WTC11 (cell line): ENCODE measurements at regions not wholly inside any gene's neighbourhood (a gene's known extent, or its start where the extent isn't known, plus 50 kb on each side); places are given as distances from the start of the nearest gene placed in this dataset.

ENCODE experiments used
- ATAC-seq: fragments of 200-7000 bp; cut with Tn5 transposase; 2 replicates; pipeline ENCODE4 v1.10.0; 2021; ENCODE audit warnings: mild to moderate bottlenecking, moderate library complexity
- CTCF ChIA-PET: fragments of 300-600 bp; sonication (Branson Sonifier 250); formaldehyde crosslinking; loops from one replicate; lab custom pipeline; 2021; ENCODE audit warnings: antibody characterized with exemption; lab: Charles Lee
- POLR2A ChIA-PET: fragments of 350-600 bp; sonication (Branson Sonifier 250); formaldehyde crosslinking; loops from one replicate; lab custom pipeline; 2021; ENCODE audit warnings: antibody characterized with exemption; lab: Charles Lee
- DNase-seq: peaks from one replicate; pipeline ENCODE4 v3.0.0; 2021; ENCODE audit warnings: low spot score
- H3K27ac Mint-ChIP-seq: 2 replicates; pipeline ENCODE4 v1.8.0; 2021; ENCODE audit warnings: mixed read lengths
- H3K27me3 Mint-ChIP-seq: 2 replicates; pipeline ENCODE4 v1.8.0; 2021; ENCODE audit warnings: low read depth, mild to moderate bottlenecking, moderate library complexity, mixed read lengths
- H3K36me3 Mint-ChIP-seq: 2 replicates; pipeline ENCODE4 v1.8.0; 2021; ENCODE audit warnings: mixed read lengths
- H3K4me1 Mint-ChIP-seq: 2 replicates; pipeline ENCODE4 v1.8.0; 2022; ENCODE audit warnings: mixed read lengths
- H3K4me3 Mint-ChIP-seq: 2 replicates; pipeline ENCODE4 v1.8.0; 2021; ENCODE audit warnings: mild to moderate bottlenecking, moderate library complexity, mixed read lengths
- H3K9me3 Mint-ChIP-seq: 2 replicates; pipeline ENCODE4 v1.8.0; 2021; ENCODE audit warnings: mixed read lengths
- CREB1 ChIP-seq: sonication (generic); formaldehyde crosslinking; IDR thresholded peaks from 2 replicates; pipeline ENCODE4 v1.8.0; 2023; ENCODE audit warnings: mild to moderate bottlenecking, missing genetic modification reagents
- GABPB1 ChIP-seq: sonication (generic); formaldehyde crosslinking; IDR thresholded peaks from 2 replicates; pipeline ENCODE4 v1.8.1; 2023; ENCODE audit warnings: mild to moderate bottlenecking, missing genetic modification reagents
- GRHL2 ChIP-seq: fragments of 250-450 bp; sonication (Bioruptor Pico); IDR thresholded peaks from 2 replicates; pipeline ENCODE4 v1.8.0; 2022; ENCODE audit warnings: mild to moderate bottlenecking, moderate library complexity; ENCODE audit not compliant: insufficient replicate concordance, severe bottlenecking
- IRF2 ChIP-seq: sonication (generic); formaldehyde crosslinking; IDR thresholded peaks from 2 replicates; pipeline ENCODE4 v1.8.0; 2022; ENCODE audit warnings: low read depth, missing genetic modification reagents, borderline replicate concordance
- NFATC4 ChIP-seq: fragments of 250-450 bp; sonication (Bioruptor Pico); IDR thresholded peaks from 2 replicates; pipeline ENCODE4 v1.9.0; 2021; ENCODE audit warnings: mild to moderate bottlenecking
- NR2C2 ChIP-seq: sonication (generic); formaldehyde crosslinking; IDR thresholded peaks from 2 replicates; pipeline ENCODE4 v1.8.0; 2022; ENCODE audit warnings: mild to moderate bottlenecking, missing genetic modification reagents
- RORB ChIP-seq: fragments of 250-450 bp; sonication (Bioruptor Pico); IDR thresholded peaks from 2 replicates; pipeline ENCODE4 v1.9.0; 2021; ENCODE audit warnings: mild to moderate bottlenecking
- TCF7 ChIP-seq: sonication (generic); formaldehyde crosslinking; IDR thresholded peaks from 2 replicates; pipeline ENCODE4 v1.8.0; 2022; ENCODE audit warnings: mild to moderate bottlenecking, low read depth, missing genetic modification reagents, moderate library complexity
- TEAD1 ChIP-seq: sonication (generic); formaldehyde crosslinking; IDR thresholded peaks from 2 replicates; pipeline ENCODE4 v1.8.0; 2022; ENCODE audit warnings: mild to moderate bottlenecking, missing genetic modification reagents
- TP53 ChIP-seq: sonication (generic); formaldehyde crosslinking; IDR thresholded peaks from 2 replicates; pipeline ENCODE4 v1.8.1; 2023; ENCODE audit warnings: mild to moderate bottlenecking, missing genetic modification reagents
- ZNF263 ChIP-seq: sonication (generic); formaldehyde crosslinking; IDR thresholded peaks from 2 replicates; pipeline ENCODE4 v1.8.1; 2022; ENCODE audit warnings: low read depth, mild to moderate bottlenecking, moderate library complexity, missing genetic modification reagents
- TF ChIP-seq, protein P1 (sequence below): fragments of 250-450 bp; sonication (Bioruptor Pico); IDR thresholded peaks from 2 replicates; pipeline ENCODE4 v2.1.2; 2022; ENCODE audit warnings: mild to moderate bottlenecking, moderate library complexity
- TF ChIP-seq, protein P2 (sequence below): sonication (generic); formaldehyde crosslinking; IDR thresholded peaks from 2 replicates; pipeline ENCODE4 v1.8.0; 2022; ENCODE audit warnings: mild to moderate bottlenecking, missing genetic modification reagents
- TF ChIP-seq, protein P3 (sequence below): sonication (generic); formaldehyde crosslinking; IDR thresholded peaks from 2 replicates; pipeline ENCODE4 v1.8.1; 2023; ENCODE audit warnings: mild to moderate bottlenecking, missing genetic modification reagents, moderate library complexity
- TF ChIP-seq, protein P4 (sequence below): fragments of 250-450 bp; sonication (Bioruptor Pico); IDR thresholded peaks from 2 replicates; pipeline ENCODE4 v1.9.0; 2021; ENCODE audit warnings: moderate library complexity, mild to moderate bottlenecking, inconsistent platforms, borderline replicate concordance
- TF ChIP-seq, protein P5 (sequence below): sonication (generic); formaldehyde crosslinking; conservative IDR thresholded peaks from 2 replicates; pipeline ENCODE4 v1.8.1; 2023; ENCODE audit warnings: mild to moderate bottlenecking, low read depth, missing genetic modification reagents, moderate library complexity
- TF ChIP-seq, protein P6 (sequence below): sonication (generic); formaldehyde crosslinking; IDR thresholded peaks from 2 replicates; pipeline ENCODE4 v1.8.1; 2023; ENCODE audit warnings: mild to moderate bottlenecking, moderate library complexity, missing genetic modification reagents
- TF ChIP-seq, protein P7 (sequence below): sonication (generic); formaldehyde crosslinking; IDR thresholded peaks from 2 replicates; pipeline ENCODE4 v1.8.0; 2022; ENCODE audit warnings: mild to moderate bottlenecking, missing genetic modification reagents

DNA sequence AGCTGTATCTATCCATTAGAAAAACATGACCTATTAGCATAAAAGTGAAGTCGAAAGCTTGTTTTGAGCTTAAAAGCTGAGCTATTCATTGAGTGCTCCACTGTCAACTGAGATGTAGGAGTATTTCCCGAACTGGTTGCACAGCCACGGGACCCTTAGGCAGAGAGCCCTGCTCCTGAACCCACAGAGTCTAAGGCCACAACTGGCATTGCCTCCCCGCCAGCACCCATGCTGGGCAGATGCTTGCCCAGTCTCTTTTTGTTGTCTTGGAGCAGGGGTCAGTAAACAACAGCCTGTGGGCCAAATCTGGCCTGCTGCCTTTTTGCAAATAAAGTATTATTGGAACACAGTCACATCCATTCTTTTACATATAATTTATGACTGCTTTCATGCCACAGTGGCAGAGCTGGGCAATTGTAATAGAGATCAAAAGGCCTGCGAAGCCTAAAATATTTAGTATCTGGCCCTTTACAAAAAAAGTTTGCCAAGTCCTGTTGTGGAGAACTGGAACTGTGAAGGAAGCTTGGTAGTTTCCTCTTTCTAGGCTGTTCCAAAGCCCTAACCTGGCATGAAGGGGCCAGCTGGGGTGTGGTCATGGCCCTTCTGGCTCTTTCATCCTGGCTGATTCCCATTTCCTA, 58.4 kb upstream of the WAPL start (continued):
- TF ChIP-seq, protein P1, sequence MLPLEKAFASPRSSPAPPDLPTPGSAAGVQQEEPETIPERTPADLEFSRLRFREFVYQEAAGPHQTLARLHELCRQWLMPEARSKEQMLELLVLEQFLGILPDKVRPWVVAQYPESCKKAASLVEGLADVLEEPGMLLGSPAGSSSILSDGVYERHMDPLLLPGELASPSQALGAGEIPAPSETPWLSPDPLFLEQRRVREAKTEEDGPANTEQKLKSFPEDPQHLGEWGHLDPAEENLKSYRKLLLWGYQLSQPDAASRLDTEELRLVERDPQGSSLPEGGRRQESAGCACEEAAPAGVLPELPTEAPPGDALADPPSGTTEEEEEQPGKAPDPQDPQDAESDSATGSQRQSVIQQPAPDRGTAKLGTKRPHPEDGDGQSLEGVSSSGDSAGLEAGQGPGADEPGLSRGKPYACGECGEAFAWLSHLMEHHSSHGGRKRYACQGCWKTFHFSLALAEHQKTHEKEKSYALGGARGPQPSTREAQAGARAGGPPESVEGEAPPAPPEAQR (CRISPR knock-in tag), result no peak
- TF ChIP-seq, all 79 proteins: peak for 0

DNA sequence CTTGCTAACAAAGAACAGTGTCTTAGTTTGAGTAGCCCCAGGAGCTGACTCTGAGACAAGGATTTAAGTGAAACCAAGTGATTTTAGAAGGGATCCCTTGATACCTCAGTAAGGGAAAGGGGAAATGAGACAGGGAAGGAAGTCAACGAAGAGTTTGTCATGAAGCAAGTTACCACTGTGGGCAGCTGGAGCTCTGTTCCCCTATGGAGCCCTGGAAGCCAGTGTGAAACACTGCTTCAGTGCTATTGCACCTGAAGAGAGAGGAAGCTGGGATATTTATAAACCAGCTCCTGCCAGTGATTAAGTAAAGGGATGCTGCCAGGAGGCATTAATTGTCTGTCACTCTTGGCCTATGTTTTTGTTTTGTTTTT, 58.9 kb upstream of the WAPL start:
- no peak for DNase-seq
- Mint-ChIP-seq H3K27ac (no peak overlapping the region), H3K4me1 (peaks cover 3% of the 10 kb centered on the region; the same call in 1 of the 2 replicates), H3K36me3 (no peaks in the 10 kb centered on the region), H3K4me3 (no peak overlapping the region), H3K9me3 (no peaks in the 10 kb centered on the region), H3K27me3 (no peaks in the 10 kb centered on the region; the same call in 1 of the 2 replicates)
- CTCF ChIA-PET, result interaction anchor here (0.5 to 1.2 kb wide), 3 partner anchors 47 to 622 kb away, joined by 3 to 5 read pairs (median 3); no protein-coding TSS in a partner anchor
- no peak for ATAC-seq
- TF ChIP-seq GABPB1 (no peak), CREB1 (CRISPR knock-in tag) (no peak), NR2C2 (CRISPR knock-in tag) (no peak), ZNF263 (CRISPR knock-in tag) (no peak), GRHL2 (CRISPR knock-in tag) (no peak)
- TF ChIP-seq, protein P2, sequence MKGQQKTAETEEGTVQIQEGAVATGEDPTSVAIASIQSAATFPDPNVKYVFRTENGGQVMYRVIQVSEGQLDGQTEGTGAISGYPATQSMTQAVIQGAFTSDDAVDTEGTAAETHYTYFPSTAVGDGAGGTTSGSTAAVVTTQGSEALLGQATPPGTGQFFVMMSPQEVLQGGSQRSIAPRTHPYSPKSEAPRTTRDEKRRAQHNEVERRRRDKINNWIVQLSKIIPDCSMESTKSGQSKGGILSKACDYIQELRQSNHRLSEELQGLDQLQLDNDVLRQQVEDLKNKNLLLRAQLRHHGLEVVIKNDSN (CRISPR knock-in tag), result no peak
- TF ChIP-seq, protein P3, sequence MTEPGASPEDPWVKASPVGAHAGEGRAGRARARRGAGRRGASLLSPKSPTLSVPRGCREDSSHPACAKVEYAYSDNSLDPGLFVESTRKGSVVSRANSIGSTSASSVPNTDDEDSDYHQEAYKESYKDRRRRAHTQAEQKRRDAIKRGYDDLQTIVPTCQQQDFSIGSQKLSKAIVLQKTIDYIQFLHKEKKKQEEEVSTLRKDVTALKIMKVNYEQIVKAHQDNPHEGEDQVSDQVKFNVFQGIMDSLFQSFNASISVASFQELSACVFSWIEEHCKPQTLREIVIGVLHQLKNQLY (CRISPR knock-in tag), result no peak
- POLR2A ChIA-PET, result no interaction called here

DNA sequence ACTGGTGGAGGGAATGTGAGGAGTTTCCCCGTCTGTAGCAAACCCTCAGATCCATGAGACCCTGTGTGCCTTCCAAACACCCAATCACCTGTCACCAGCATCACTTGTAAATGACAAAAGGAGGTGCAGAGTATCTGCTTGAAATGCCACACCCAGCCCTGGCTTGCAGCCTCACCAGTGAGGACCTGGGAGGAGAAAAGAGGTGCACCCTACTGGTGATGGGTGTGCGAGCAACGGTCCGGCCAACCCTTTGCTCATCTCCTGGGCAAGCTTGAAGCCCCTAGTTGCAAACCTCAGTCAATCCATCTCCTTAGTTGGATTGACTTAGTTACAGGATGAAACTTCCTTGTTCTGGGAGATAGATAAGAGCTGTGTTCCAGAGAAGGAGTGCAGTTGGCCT, 62.4 kb upstream of the WAPL start:
- H3K27ac Mint-ChIP-seq, result no peak overlapping the region
- ChIA-PET CTCF (interaction anchor here (0.5 to 2.9 kb wide), 10 partner anchors 27 to 235 kb away, joined by 3 to 75 read pairs (median 8); no protein-coding TSS in a partner anchor), POLR2A (interaction anchor here (0.6 kb wide), 1 partner anchor 77 kb away, joined by 9 read pairs; no protein-coding TSS in a partner anchor)
- peak; percentile 61 for DNase-seq
- H3K27me3 Mint-ChIP-seq, result no peaks in the 10 kb centered on the region; the same call in 1 of the 2 replicates
- no peaks in the 10 kb centered on the region for H3K36me3 Mint-ChIP-seq
- ATAC-seq, result peak; percentile 81
- no peaks in the 10 kb centered on the region for H3K9me3 Mint-ChIP-seq
- no peak overlapping the region for H3K4me3 Mint-ChIP-seq
- peaks cover 3% of the 10 kb centered on the region; the same call in 1 of the 2 replicates for H3K4me1 Mint-ChIP-seq
- TF ChIP-seq TP53 (no peak), TEAD1 (CRISPR knock-in tag) (no peak), TCF7 (no peak), GABPB1 (no peak), IRF2 (CRISPR knock-in tag) (no peak), RORB (CRISPR knock-in tag) (no peak), NFATC4 (CRISPR knock-in tag) (no peak)
- TF ChIP-seq, protein P4, sequence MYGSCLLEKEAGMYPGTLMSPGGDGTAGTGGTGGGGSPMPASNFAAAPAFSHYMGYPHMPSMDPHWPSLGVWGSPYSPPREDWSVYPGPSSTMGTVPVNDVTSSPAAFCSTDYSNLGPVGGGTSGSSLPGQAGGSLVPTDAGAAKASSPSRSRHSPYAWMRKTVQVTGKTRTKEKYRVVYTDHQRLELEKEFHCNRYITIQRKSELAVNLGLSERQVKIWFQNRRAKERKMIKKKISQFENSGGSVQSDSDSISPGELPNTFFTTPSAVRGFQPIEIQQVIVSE (CRISPR knock-in tag), result no peak
- TF ChIP-seq, protein P5, sequence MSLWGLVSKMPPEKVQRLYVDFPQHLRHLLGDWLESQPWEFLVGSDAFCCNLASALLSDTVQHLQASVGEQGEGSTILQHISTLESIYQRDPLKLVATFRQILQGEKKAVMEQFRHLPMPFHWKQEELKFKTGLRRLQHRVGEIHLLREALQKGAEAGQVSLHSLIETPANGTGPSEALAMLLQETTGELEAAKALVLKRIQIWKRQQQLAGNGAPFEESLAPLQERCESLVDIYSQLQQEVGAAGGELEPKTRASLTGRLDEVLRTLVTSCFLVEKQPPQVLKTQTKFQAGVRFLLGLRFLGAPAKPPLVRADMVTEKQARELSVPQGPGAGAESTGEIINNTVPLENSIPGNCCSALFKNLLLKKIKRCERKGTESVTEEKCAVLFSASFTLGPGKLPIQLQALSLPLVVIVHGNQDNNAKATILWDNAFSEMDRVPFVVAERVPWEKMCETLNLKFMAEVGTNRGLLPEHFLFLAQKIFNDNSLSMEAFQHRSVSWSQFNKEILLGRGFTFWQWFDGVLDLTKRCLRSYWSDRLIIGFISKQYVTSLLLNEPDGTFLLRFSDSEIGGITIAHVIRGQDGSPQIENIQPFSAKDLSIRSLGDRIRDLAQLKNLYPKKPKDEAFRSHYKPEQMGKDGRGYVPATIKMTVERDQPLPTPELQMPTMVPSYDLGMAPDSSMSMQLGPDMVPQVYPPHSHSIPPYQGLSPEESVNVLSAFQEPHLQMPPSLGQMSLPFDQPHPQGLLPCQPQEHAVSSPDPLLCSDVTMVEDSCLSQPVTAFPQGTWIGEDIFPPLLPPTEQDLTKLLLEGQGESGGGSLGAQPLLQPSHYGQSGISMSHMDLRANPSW (CRISPR knock-in tag), result no peak
- TF ChIP-seq, protein P6, sequence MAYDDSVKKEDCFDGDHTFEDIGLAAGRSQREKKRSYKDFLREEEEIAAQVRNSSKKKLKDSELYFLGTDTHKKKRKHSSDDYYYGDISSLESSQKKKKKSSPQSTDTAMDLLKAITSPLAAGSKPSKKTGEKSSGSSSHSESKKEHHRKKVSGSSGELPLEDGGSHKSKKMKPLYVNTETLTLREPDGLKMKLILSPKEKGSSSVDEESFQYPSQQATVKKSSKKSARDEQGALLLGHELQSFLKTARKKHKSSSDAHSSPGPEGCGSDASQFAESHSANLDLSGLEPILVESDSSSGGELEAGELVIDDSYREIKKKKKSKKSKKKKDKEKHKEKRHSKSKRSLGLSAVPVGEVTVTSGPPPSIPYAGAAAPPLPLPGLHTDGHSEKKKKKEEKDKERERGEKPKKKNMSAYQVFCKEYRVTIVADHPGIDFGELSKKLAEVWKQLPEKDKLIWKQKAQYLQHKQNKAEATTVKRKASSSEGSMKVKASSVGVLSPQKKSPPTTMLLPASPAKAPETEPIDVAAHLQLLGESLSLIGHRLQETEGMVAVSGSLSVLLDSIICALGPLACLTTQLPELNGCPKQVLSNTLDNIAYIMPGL, result no peak
- TF ChIP-seq, protein P1 (CRISPR knock-in tag), result no peak
- TF ChIP-seq, protein P3 (CRISPR knock-in tag), result no peak
- TF ChIP-seq, protein P7, sequence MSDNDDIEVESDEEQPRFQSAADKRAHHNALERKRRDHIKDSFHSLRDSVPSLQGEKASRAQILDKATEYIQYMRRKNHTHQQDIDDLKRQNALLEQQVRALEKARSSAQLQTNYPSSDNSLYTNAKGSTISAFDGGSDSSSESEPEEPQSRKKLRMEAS (CRISPR knock-in tag), result no peak
